Erythroblast (primary cell): ENCODE measurements at regions not wholly inside any gene's neighbourhood (a gene's known extent, or its start where the extent isn't known, plus 50 kb on each side); places are given as distances from the start of the nearest gene placed in this dataset.

ENCODE experiments used
- GATA1 ChIP-seq: IDR thresholded peaks from 2 replicates; pipeline ENCODE4 v1.6.1; 2011; ENCODE audit warnings: low read depth, mild to moderate bottlenecking, control low read depth, low read length, moderate library complexity
- POLR2A ChIP-seq: IDR thresholded peaks from 2 replicates; pipeline ENCODE4 v1.6.1; 2011; ENCODE audit warnings: mild to moderate bottlenecking, low read length

DNA sequence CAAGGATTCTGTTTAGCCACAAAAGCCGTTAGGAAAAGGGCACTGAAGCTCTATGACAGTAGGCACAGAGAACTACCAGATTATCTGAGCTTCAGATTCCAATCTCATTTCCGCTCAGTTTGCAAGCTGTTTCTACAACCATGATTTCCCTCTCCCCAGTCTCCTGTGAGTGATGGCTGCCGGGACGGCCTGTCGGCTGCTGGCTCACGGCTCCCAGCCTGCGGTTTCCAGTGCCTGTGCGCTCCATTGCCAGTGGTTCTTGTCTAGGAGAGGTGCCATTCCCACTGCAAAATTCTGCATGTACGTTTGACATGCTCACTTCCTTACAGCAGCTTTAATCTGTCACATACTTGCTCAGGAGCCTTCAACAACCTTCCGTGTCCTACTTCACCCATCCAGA, 429.1 kb upstream of the FRG1 start:
- no peak for TF ChIP-seq POLR2A
- TF ChIP-seq GATA1, result no peak
